Kidney (tissue), 13 donors: ENCODE measurements at regions not wholly inside any gene's neighbourhood (a gene's known extent, or its start where the extent isn't known, plus 50 kb on each side); places are given as distances from the start of the nearest gene placed in this dataset.

Experiments
- DNase-seq, 5 donors: peaks; one replicate each; pipeline ENCODE4 v3.0.0-alpha.2; 2013 to 2020
- FAIRE-seq: peaks from 2 replicates; lab custom pipeline; 2012; peaks lifted over from hg19 to GRCh38; lab: Jason Lieb, UNC
- H3K27ac ChIP-seq, 2 donors: one replicate each; pipeline ENCODE4 v1.7.0; 2013; ENCODE audit warnings: low read depth in 2 of 2, low read length in 2 of 2, inconsistent platforms in 1 of 2
- H3K27me3 ChIP-seq: one replicate; pipeline ENCODE4 v1.7.1; 2013; ENCODE audit warnings: low read length, inconsistent platforms; ENCODE audit not compliant: control insufficient read depth, insufficient read depth
- H3K36me3 ChIP-seq, 3 donors: one replicate each; pipeline versions ENCODE4 v1.7.0 to v1.7.1; 2013; ENCODE audit warnings: low read length in 3 of 3, control low read depth in 1 of 3, inconsistent platforms in 1 of 3; ENCODE audit not compliant: insufficient read depth in 3 of 3, control insufficient read depth in 2 of 3
- H3K4me1 ChIP-seq, 3 donors: one replicate each; pipeline versions ENCODE4 v1.7.0 to v1.7.1; 2013; ENCODE audit warnings: low read length in 3 of 3, inconsistent platforms in 1 of 3, low read depth in 1 of 3; ENCODE audit not compliant: control insufficient read depth in 2 of 3, insufficient read depth in 2 of 3
- H3K4me3 ChIP-seq, 3 donors: one replicate each; pipeline versions ENCODE4 v1.7.0 to v1.8.1; 2013; ENCODE audit warnings: low read length in 3 of 3, control low read depth in 1 of 3, inconsistent platforms in 1 of 3
- H3K9ac ChIP-seq, 3 donors: one replicate each; pipeline versions ENCODE4 v1.7.0 to v1.7.1; 2013; ENCODE audit warnings: low read length in 3 of 3, control low read depth in 1 of 3, inconsistent platforms in 1 of 3
- H3K9me3 ChIP-seq, 3 donors: one replicate each; pipeline versions ENCODE4 v1.7.0 to v1.7.1; 2013; ENCODE audit warnings: low read length in 3 of 3, control low read depth in 1 of 3, inconsistent platforms in 1 of 3; ENCODE audit not compliant: control insufficient read depth in 2 of 3, insufficient read depth in 1 of 3
- CTCF ChIP-seq: IDR thresholded peaks from 3 replicates; pipeline ENCODE4 v1.5.1; 2012; ENCODE audit warnings: mild to moderate bottlenecking, moderate library complexity, borderline replicate concordance; ENCODE audit not compliant: insufficient read depth; ENCODE audit errors: extremely low read depth
- intact Hi-C: fragments of 100-400 bp; cut with DNase I; formaldehyde crosslinking; loops from one replicate; pipeline ENCODE4 v1.11.1; 2022
- donor health status: control.
- donor health status: control.
- donor health status: control.
- donor health status: control.
- donor health status: control.
- donor health status: DM: yes; HTN: yes; CAD: no.
- donor health status: Normal renal cell carcinoma (clear cell type).

DNA sequence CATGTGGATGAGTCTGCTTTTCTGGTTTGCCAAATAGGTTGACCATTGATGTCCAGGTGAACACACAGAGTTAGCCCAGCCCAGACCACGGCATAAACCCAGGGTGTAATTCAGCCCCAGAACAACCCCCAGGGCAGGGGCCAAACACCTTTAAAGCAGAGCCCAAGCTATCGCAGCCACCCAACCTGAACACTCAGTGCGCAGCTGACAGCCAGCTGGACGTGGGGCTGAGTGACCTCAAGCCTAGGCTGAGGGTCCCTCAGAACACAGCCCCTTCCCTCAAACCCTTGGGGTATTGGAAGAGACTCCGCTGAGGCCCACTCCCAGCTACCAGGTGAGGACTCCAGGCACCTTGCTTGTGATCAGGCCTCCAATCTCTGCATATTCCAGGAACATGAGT lies 161.5 kb upstream of the NECTIN1 start:
- no peak overlapping the region for H3K9ac ChIP-seq
- DNase-seq, result peak in 1 of 5 donors; percentile 44
- H3K4me3 ChIP-seq, result no peak overlapping the region
- no peaks in the 10 kb centered on the region for H3K9me3 ChIP-seq
- intact Hi-C loops, result no loop called here
- H3K27me3 ChIP-seq, result no peaks in the 10 kb centered on the region
- TF ChIP-seq CTCF, result no peak
- no peak overlapping the region for H3K27ac ChIP-seq
- H3K4me1 ChIP-seq, result peaks cover 0 to 2% (median 0%) of the 10 kb centered on the region in 3 donors
- FAIRE-seq, result no peak
- H3K36me3 ChIP-seq, result no peaks in the 10 kb centered on the region

DNA sequence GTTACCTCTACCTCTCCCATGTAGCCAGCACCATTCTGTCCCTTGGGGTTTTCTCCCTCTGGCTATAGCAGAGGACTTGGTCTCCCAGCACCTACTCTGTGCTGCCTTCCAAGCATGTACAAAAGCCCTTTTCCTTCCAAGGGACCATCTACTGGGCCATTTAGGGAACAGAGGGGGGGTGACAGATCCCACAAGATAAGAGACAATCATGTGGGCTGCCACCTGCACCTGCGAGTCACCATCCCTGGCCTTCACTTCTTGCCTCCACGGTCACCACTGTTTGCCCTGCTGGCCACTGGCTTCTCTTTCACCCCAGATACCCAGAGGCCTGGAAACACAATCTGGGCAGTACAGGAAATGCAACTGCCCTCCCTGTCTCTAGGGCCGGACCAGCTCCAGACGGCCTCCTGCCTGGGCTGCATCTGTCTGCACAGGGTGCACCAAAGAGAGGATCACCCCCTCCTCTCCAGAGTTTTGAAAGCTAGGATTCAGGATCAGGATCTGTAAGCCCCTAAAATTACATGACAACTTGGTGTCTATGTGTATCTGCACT lies 160.8 kb upstream of the NECTIN1 start:
- DNase-seq, result peak in 1 of 5 donors; percentile 26
- FAIRE-seq, result no peak
- intact Hi-C loops, result no loop called here
- Histone ChIP-seq H3K9ac (no peak overlapping the region), H3K9me3 (no peaks in the 10 kb centered on the region), H3K27ac (no peak overlapping the region), H3K36me3 (no peaks in the 10 kb centered on the region), H3K4me3 (no peak overlapping the region), H3K4me1 (peaks cover 0 to 2% (median 0%) of the 10 kb centered on the region in 3 donors), H3K27me3 (no peaks in the 10 kb centered on the region)
- no peak for TF ChIP-seq CTCF

- no peak overlapping the region for H3K27ac ChIP-seq
- H3K9ac ChIP-seq, result no peak overlapping the region
- no peak for DNase-seq
- no peaks in the 10 kb centered on the region for H3K9me3 ChIP-seq
- H3K4me3 ChIP-seq, result no peak overlapping the region
- intact Hi-C loops, result no loop called here
- H3K27me3 ChIP-seq, result no peaks in the 10 kb centered on the region
- no peak for FAIRE-seq
- peaks cover 0 to 2% (median 0%) of the 10 kb centered on the region in 3 donors for H3K4me1 ChIP-seq
- no peak for TF ChIP-seq CTCF
- H3K36me3 ChIP-seq, result no peaks in the 10 kb centered on the region
These were observed 160.1 kb upstream of the NECTIN1 start for GRCh38 chr11:119889111-119889510.

- Histone ChIP-seq H3K4me3 (no peak overlapping the region), H3K36me3 (no peaks in the 10 kb centered on the region), H3K9ac (no peak overlapping the region), H3K27me3 (no peaks in the 10 kb centered on the region), H3K9me3 (no peaks in the 10 kb centered on the region), H3K4me1 (peaks cover 0 to 2% (median 0%) of the 10 kb centered on the region in 3 donors), H3K27ac (no peak overlapping the region)
- no peak for TF ChIP-seq CTCF
- DNase-seq (peak in 3 of 5 donors; percentile 57 to 86 (median 72)), FAIRE-seq (no peak)
- intact Hi-C loops, result no loop called here
These were observed 159.1 kb upstream of the NECTIN1 start for GRCh38 chr11:119888119-119888518.
